A673 (cell line): ENCODE measurements at regions not wholly inside any gene's neighbourhood (a gene's known extent, or its start where the extent isn't known, plus 50 kb on each side); places are given as distances from the start of the nearest gene placed in this dataset.

ENCODE experiments used
- CTCF ChIP-seq: fragments of 300-800, 200-600 bp; sonication (generic); conservative IDR thresholded peaks from 2 replicates; pipeline ENCODE4 v1.5.1; 2017; ENCODE audit warnings: low read depth, mild to moderate bottlenecking, antibody characterized with exemption, low read length, moderate library complexity, mixed read lengths
- EZH2 ChIP-seq: fragments of 200-600 bp; sonication (generic); IDR thresholded peaks from 2 replicates; pipeline ENCODE4 v1.6.1; 2017; ENCODE audit warnings: borderline replicate concordance, low read depth, mild to moderate bottlenecking, mixed read lengths, antibody characterized with exemption, low read length; ENCODE audit not compliant: poor library complexity, severe bottlenecking

GRCh38 chrX:122115604-122116003 is 1068.2 kb downstream of the GLUD2 start:
- TF ChIP-seq CTCF (no peak), EZH2 (no peak)
